AG08396 (cell line): ENCODE measurements at regions not wholly inside any gene's neighbourhood (a gene's known extent, or its start where the extent isn't known, plus 50 kb on each side); places are given as distances from the start of the nearest gene placed in this dataset.
"Not testable (repeated sequence)": the region's sequence is repeated elsewhere in the genome, so short reads cannot be mapped to it uniquely, and the experiment has no call there.

Experiments
- DNase-seq: peaks from one replicate; pipeline ENCODE4 v3.0.0; 2012; ENCODE audit warnings: low spot score, mixed read lengths

- DNase-seq = no peak
Observed at GRCh38 chr7:4319280-4319679, 362.8 kb upstream of the FOXK1 start.

DNA sequence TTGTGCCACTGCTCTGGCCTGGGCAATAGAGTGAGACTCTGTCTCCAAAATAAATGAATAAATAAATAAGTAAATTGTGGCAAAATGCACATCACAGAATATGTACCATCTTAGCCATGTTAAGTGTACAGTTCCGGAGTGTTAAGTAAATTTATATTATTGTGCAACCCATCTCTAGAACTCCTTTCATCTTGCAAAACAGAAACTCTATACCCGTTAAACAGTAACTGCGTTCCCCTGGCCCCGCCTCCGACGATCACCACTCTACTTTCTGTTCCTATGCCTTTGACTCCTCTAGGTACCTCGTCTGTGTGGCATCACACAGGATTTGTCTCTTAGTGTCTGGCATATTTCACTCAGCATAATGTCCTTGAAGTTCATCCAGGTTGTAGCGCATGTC is 356.4 kb upstream of the FOXK1 start:
- no peak for DNase-seq

GRCh38 chr7:4331711-4332110 is 350.4 kb upstream of the FOXK1 start:
- no peak for DNase-seq

GRCh38 chr7:4338556-4338955 is 343.5 kb upstream of the FOXK1 start:
- DNase-seq = no peak

DNA sequence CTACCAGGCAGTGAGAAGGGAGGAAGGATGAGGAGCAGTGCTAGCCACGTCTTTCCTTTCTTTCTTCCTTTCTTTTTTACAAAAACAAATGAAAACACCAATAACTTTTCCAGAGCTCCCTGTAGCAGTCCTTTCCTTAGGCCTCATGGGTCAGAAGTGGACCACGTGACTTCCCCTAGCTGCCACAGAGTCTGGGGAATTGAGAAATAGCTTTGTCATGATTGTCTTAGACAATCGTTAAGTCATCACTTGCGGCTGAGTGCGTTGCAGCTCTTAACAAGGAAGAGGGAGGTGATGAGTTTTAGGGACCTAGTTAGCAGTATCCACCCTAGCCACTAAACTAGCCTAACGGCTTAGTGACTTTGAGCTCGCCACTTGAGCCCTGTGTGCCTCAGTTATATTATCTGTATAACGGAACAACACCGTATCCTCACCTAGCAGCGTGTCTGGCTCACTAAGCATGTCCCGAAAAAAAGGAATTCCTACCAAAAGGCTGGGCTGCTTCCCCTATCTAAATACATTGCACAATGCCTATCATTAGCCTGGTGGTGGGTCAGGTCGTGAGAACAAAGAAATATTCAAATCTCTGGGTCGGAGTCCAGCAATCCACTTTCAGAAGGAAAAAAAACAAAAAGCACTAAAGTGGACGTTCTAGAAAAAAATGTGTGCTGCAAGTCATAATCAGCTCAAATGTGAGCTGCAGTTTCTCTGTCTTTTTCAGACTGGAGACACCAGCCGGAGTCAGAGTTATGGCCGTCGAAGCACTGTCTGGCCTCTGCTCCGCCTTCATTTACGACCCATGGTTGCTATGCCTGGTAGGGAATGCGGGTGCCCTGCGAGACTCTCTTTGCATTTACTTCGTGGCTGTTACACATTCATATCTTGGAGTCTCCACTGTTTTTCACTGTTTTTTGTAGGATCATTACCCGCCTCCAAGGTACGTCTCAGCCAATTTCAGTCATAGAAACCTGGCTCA is 338.5 kb upstream of the FOXK1 start:
- DNase-seq = no peak

GRCh38 chr7:4345004-4345403 is 337.1 kb upstream of the FOXK1 start:
- no peak for DNase-seq

- DNase-seq = no peak
Observed at GRCh38 chr7:4352069-4352468, 330.0 kb upstream of the FOXK1 start.

- no peak for DNase-seq
Observed at GRCh38 chr7:4361774-4362173, 320.3 kb upstream of the FOXK1 start.

DNA sequence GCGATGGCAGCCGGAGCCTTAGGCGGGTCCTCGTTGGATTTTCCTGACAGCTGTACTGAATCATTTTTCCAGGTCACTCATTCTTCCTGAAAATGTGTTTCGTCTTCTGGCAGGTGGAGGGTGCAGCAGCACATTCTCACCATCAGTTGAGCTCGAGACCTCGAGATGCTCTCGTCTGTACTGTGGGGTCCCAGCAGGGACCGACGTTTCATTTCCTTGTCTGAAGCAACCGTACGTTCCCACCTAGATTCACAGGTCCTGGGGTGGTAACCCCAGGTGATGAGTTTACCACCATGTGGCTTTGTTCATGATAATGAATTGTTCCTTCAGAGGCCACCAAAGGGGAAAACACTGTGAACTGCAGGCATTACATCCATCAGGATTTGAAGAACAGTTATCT is 298.5 kb upstream of the FOXK1 start:
- DNase-seq = no peak

- no peak for DNase-seq
Observed at GRCh38 chr7:4386190-4386589, 295.9 kb upstream of the FOXK1 start.

DNA sequence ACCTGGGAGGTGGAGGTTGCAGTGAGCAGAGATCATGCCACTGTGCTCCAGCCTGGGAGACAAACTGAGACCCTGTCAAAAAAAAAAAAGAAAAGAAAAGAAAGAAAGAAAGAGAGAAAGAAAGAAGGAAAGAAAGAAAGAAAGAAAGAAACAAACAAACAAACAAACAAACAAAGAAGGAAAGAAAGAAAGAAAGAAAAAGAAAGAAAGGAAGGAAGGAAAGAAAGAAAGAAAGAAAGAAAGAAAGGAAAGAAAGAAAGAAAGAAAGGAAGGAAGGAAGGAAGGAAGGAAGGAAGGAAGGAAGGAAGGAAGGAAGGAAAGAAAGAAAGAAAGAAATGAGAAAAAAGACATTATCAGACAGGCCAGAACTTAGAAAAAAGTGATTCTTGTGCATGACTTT is 291.0 kb upstream of the FOXK1 start:
- DNase-seq = not testable (repeated sequence)

DNA sequence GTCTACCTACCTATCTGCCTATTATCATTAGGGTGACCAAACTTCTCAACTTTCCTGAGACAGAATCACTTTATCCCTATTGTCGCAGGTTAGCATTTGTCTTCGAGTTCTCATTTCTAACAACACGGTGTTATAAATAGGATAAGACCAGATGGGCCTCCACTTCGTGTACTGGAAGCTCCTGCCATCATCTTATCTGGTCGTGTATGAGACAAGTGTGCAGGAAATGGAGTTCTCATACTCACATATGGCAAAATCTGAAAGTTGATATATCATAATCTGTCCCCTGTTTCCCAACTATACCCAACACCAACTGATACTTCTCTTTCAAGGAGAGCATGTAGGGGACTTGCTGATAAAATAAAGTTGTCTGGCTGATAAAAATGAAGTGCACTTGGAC is 287.4 kb upstream of the FOXK1 start:
- DNase-seq = no peak

DNA sequence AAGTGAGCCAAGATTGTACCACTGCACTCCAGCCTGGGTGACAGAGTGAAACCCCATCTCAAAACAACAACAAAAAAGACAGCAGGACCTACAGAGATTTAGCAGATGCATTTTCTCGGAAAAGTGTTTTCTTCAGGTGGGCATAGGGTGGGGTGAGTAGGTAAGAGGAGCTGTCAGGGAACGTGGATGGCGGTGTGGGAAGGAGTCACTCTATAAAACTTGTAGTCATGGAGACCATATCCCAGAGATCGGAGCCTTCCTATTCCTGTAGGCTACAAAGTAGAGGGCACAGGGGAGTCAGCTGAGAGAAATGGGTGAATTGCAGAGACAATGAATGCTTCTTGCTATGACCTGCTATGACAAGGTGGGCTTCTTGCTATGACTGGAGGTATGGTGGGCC is 283.0 kb upstream of the FOXK1 start:
- no peak for DNase-seq

DNA sequence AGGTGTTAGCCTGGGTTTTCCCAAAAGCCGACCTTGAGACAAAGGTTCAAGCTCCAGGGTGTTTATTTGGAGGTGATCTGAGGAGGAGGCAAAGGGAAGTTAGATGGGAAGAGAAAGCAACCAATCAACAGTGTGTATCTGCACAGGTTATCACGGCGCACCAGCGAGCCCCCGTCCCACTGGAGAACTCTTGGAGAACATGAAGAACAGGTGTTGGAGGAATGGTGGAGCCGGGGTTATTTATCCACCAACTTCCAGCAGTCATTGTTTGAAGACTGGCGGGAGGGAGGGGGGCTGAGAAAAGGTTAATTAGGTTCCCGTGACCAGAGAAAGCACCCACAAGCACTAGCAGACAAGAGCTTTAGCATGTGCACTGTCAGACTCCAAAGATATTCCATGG is 282.5 kb upstream of the FOXK1 start:
- DNase-seq = no peak

DNA sequence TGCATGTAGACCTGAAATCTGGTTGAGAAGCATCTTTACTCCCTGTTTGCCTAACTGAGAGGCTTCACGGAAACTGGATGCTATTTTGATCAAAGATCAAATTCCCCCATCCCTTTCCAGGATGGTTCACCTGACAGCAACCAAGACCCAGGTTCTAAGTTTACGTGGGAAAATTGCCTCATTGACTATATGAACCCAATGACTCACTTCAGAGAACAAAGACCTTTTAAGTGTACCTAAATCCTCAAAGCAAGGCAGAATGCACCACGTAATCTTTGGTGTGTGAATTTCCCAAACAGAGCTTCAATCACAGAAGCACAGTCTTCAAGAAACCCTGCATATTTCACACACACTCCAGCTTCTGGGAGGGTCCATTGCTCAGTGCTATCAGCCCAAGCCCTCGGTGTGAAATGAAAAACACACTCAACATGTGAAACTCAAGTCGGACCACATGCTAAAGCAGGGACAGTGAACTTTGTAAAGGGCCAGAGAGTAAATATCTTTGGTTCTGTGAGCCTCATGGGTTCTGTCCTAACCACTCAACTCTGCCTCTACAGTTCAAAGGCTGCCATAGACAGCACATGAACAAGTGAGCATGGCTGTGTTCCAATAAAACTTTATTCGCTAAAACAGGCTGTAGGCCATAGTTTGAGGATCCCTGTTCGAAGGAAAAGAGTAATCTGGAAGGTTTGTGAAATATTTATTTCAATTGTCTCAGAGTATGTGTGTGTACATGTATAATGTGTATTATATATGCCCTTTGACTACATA is 275.6 kb upstream of the FOXK1 start:
- no peak for DNase-seq

- DNase-seq = no peak
Observed at GRCh38 chr7:4409946-4410345, 272.1 kb upstream of the FOXK1 start.

DNA sequence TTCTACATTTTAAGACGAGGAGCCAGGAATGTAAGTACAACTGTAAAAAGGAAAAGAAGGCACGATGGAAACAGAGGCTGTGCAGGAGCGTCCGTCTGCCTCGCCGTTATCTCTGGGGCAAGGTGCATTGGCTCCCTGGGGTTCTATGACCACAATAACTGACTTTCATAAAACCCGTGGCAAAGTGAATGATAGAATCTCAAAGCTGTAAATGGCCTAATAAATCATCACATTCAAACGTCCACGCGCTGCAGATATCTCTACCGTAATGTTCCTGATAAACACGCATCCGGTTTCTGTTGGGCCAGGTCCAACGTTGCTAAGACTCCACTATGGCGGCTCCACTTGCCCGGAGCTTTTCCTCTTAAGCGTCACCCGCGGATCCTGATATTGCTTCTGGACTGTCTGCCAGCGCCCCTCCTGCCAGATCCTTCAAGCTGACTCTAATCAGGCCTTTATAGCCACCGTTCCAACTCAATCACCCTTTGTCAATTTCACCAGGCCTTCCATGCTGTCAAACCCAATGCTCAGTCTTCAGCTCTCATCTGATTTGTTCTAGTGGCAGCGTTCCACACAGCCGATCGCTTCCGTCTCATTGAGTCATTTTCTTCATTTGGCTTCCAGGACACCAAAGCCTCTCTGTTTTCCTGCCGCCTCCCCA is 265.6 kb upstream of the FOXK1 start:
- no peak for DNase-seq

DNA sequence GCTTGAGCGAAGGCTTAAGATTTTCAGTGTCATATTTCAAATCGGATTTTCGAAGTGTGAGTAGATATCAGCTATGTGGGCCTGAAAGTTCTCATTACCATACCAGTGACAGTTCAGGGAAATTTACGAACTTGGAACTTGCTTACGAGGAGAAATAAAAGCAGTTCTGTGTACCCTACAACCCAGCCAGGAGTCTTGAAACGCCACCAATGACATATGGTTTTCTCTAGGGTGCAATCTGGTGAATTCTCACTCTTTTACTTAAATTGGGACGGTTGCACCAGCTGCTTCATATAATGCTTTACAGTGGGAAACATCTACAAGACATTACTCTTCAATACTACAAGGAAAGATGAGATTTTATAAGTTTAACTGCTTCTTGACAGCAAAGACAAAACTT is 253.6 kb upstream of the FOXK1 start:
- DNase-seq = no peak

DNA sequence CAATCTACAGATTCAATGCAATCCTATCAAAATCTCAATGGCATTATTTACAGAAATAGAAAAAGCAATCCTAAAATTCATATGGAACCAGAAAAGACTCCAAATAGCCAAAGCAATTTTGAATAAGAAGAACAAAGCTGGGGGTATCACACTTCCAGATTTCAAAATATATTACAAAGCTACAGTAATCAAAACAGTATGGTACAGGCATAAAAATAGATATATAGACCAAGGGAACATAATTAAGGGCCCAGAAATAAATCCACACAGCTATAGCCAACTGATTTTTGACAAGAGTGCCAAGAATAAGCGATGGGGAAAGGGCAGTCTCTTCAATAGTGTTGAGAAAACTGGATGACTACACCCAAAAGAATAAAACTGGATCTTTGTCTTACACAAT is 251.9 kb upstream of the FOXK1 start:
- no peak for DNase-seq

GRCh38 chr7:4434306-4434705 is 247.8 kb upstream of the FOXK1 start:
- no peak for DNase-seq

DNA sequence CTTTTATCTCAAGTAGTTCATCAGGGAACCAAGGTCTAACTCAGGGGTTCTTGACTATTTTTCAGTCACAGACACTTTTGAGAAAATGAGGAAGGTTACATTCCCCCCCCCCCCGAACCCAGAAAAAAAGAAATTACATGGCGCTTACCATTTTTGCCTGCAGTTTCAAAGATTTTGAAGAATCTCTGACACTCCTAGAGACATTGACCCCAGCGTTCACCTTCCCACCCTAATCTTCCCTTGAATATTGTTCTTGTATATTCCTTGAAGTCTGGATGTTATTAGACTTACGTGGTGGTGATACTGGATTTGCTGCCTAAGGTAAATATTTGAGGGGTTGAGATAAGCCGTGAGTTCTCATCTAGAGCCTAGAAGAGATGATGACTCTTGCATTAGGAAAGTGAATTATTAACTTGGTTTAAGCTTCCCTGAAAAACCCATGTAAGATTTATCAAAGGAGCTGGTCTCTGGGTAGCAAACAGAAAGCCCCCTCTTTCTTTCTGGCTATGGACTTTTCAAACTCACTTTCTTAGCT is 245.7 kb upstream of the FOXK1 start:
- DNase-seq = no peak

- DNase-seq = no peak
Observed at GRCh38 chr7:4436936-4437335, 245.2 kb upstream of the FOXK1 start.

- DNase-seq = no peak
Observed at GRCh38 chr7:4437916-4438315, 244.2 kb upstream of the FOXK1 start.
